HS-27A (cell line): ENCODE measurements at regions not wholly inside any gene's neighbourhood (a gene's known extent, or its start where the extent isn't known, plus 50 kb on each side); places are given as distances from the start of the nearest gene placed in this dataset.

ENCODE experiments used
- DNase-seq: peaks from one replicate; pipeline ENCODE4 v3.0.0-alpha.2; 2012; ENCODE audit warnings: low read depth, missing footprints

- no peak for DNase-seq
These were observed 134.6 kb upstream of the PROK2 start for GRCh38 chr3:71919572-71919971.

- no peak for DNase-seq
These were observed 132.6 kb upstream of the PROK2 start for GRCh38 chr3:71917545-71917944.

- DNase-seq, result no peak
These were observed 131.9 kb upstream of the PROK2 start for GRCh38 chr3:71916747-71917369.

GRCh38 chr3:71912839-71913495, 128.0 kb upstream of the PROK2 start:
- DNase-seq, result no peak

- DNase-seq, result no peak
These were observed 125.2 kb upstream of the PROK2 start for GRCh38 chr3:71910108-71910507.

GRCh38 chr3:71907996-71908395, 123.0 kb upstream of the PROK2 start:
- no peak for DNase-seq

- DNase-seq, result no peak
These were observed 122.0 kb upstream of the PROK2 start for GRCh38 chr3:71906976-71907375.

- no peak for DNase-seq
These were observed 120.5 kb upstream of the PROK2 start for GRCh38 chr3:71905426-71905825.

GRCh38 chr3:71903936-71904335, 119.0 kb upstream of the PROK2 start:
- no peak for DNase-seq

GRCh38 chr3:71903112-71903495, 118.2 kb upstream of the PROK2 start:
- no peak for DNase-seq

- DNase-seq, result no peak
These were observed 117.5 kb upstream of the PROK2 start for GRCh38 chr3:71902258-71903111.

- no peak for DNase-seq
These were observed 116.7 kb upstream of the PROK2 start for GRCh38 chr3:71901645-71902044.

GRCh38 chr3:71900057-71900456, 115.1 kb upstream of the PROK2 start:
- no peak for DNase-seq

GRCh38 chr3:71896751-71897150, 111.8 kb upstream of the PROK2 start:
- DNase-seq, result no peak

- no peak for DNase-seq
These were observed 108.9 kb upstream of the PROK2 start for GRCh38 chr3:71893702-71894479.

GRCh38 chr3:71893122-71893521, 108.2 kb upstream of the PROK2 start:
- DNase-seq, result no peak

GRCh38 chr3:71891483-71891882, 106.5 kb upstream of the PROK2 start:
- no peak for DNase-seq

GRCh38 chr3:71890356-71890931, 105.5 kb upstream of the PROK2 start:
- no peak for DNase-seq

- no peak for DNase-seq
These were observed 102.3 kb upstream of the PROK2 start for GRCh38 chr3:71887256-71887655.

GRCh38 chr3:71885006-71885405, 100.1 kb upstream of the PROK2 start:
- no peak for DNase-seq

- no peak for DNase-seq
These were observed 96.8 kb upstream of the PROK2 start for GRCh38 chr3:71881732-71882131.

GRCh38 chr3:71881041-71881440, 96.1 kb upstream of the PROK2 start:
- DNase-seq, result no peak
